Large intestine (tissue), 3 donors: ENCODE measurements at regions not wholly inside any gene's neighbourhood (a gene's known extent, or its start where the extent isn't known, plus 50 kb on each side); places are given as distances from the start of the nearest gene placed in this dataset.

Experiments used
- DNase-seq, 2 donors: peaks; one replicate each; pipeline versions ENCODE4 v3.0.0 to v3.0.0-alpha.2; 2013
- H3K27ac ChIP-seq: one replicate; pipeline ENCODE4 v1.5.1; 2013; ENCODE audit warnings: low read length
- H3K27me3 ChIP-seq: 2 replicates; pipeline ENCODE4 v1.6.1; 2013; ENCODE audit warnings: low read length; ENCODE audit not compliant: control insufficient read depth, insufficient read depth
- H3K36me3 ChIP-seq: 2 replicates; pipeline ENCODE4 v1.6.1; 2013; ENCODE audit warnings: low read length; ENCODE audit not compliant: control insufficient read depth, insufficient read depth
- H3K4me1 ChIP-seq: one replicate; pipeline ENCODE4 v1.6.1; 2013; ENCODE audit warnings: low read length; ENCODE audit not compliant: control insufficient read depth, insufficient read depth
- H3K4me3 ChIP-seq: one replicate; pipeline ENCODE4 v1.5.1; 2013; ENCODE audit warnings: low read length
- H3K9me3 ChIP-seq: one replicate; pipeline ENCODE4 v1.6.1; 2013; ENCODE audit warnings: mild to moderate bottlenecking, low read depth, low read length, moderate library complexity; ENCODE audit not compliant: control insufficient read depth
- WGBS: methylation state at CpG from one replicate; pipeline ENCODE4 v1.1.5; 2013; ENCODE audit warnings: low lambda C conversion rate; ENCODE audit not compliant: insufficient coverage; 5-methylcytosine and 5-hydroxymethylcytosine counted together

DNA sequence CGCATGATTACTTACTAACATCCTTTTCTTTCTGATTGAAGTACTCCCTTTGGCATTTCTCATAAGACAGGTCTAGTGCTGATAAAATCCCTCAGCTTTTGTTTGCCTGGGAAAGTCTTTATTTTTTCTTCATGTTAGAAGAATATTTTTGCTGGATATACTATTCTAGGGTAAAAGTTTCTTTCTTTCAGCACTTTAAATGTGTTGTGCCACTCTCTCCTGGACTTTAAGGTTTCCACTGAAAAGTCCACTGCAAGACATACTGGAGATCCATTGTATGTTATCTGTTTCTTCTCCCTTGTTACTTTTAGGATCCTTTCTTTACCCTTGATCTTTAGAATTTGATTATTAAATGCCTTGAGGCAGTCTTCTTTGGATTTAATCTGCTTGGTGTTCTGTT is 796.7 kb downstream of the UQCRFS1 start:
- Histone ChIP-seq H3K27ac (no peak overlapping the region), H3K4me1 (no peaks in the 10 kb centered on the region), H3K4me3 (no peak overlapping the region), H3K36me3 (no peaks in the 10 kb centered on the region), H3K9me3 (no peaks in the 10 kb centered on the region), H3K27me3 (no peaks in the 10 kb centered on the region)
- DNase-seq = no peak
- WGBS = 100% methylated on average over 1 of the region's 1 CpG

GRCh38 chr19:28414748-28415147 is 798.2 kb downstream of the UQCRFS1 start:
- H3K27me3 ChIP-seq = no peaks in the 10 kb centered on the region

GRCh38 chr19:28409859-28410258 is 803.1 kb downstream of the UQCRFS1 start:
- no peaks in the 10 kb centered on the region for H3K9me3 ChIP-seq
- H3K36me3 ChIP-seq = no peaks in the 10 kb centered on the region
- H3K27ac ChIP-seq = no peak overlapping the region
- DNase-seq = no peak
- no CpG with 5 or more reads among the region's 5 CpGs for WGBS
- no peaks in the 10 kb centered on the region for H3K4me1 ChIP-seq
- peaks cover 5% of the 10 kb centered on the region for H3K27me3 ChIP-seq
- H3K4me3 ChIP-seq = no peak overlapping the region

More at GRCh38 chr19:28414748-28415147, 798.2 kb downstream of the UQCRFS1 start:
- H3K4me1 ChIP-seq = no peaks in the 10 kb centered on the region
- DNase-seq = no peak
- no peaks in the 10 kb centered on the region for H3K9me3 ChIP-seq
- no peak overlapping the region for H3K27ac ChIP-seq
- no peaks in the 10 kb centered on the region for H3K36me3 ChIP-seq
- no peak overlapping the region for H3K4me3 ChIP-seq
- no CpG with 5 or more reads among the region's 3 CpGs for WGBS

DNA sequence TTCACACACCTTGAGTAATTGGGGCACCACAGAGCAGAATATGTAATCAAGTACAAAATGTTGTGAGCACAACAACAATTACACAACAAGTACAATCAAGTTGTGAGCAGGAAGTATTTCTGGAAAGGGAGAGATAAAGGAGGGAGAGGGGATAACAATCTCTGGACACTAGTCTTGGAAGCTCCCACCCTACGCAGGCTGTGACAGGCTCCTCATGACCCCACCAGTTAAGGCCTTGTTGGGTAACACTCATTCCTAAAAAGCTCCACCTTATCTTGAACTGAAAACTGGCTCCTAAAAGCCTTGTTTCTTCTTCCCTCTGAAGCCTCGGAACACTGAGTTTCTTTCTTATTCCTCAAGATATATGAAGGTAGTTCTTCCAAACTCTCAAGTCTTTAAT is 806.0 kb downstream of the UQCRFS1 start:
- WGBS = 100% methylated on average over 1 of the region's 2 CpGs
- Histone ChIP-seq H3K36me3 (no peaks in the 10 kb centered on the region), H3K27ac (no peak overlapping the region), H3K9me3 (no peaks in the 10 kb centered on the region), H3K4me3 (no peak overlapping the region), H3K4me1 (no peaks in the 10 kb centered on the region), H3K27me3 (peaks cover 5% of the 10 kb centered on the region)
- DNase-seq = no peak

- WGBS = 30% methylated on average over 2 of the region's 13 CpGs
- Histone ChIP-seq H3K27ac (no peak overlapping the region), H3K4me3 (no peak overlapping the region), H3K36me3 (no peaks in the 10 kb centered on the region), H3K9me3 (no peaks in the 10 kb centered on the region), H3K4me1 (no peaks in the 10 kb centered on the region), H3K27me3 (peaks cover 5% of the 10 kb centered on the region)
- no peak for DNase-seq
Observed at GRCh38 chr19:28405346-28405742, 807.6 kb downstream of the UQCRFS1 start.

- H3K27me3 ChIP-seq = peaks cover 5% of the 10 kb centered on the region
- H3K27ac ChIP-seq = no peak overlapping the region
- DNase-seq = no peak
- no peaks in the 10 kb centered on the region for H3K9me3 ChIP-seq
- no peak overlapping the region for H3K4me3 ChIP-seq
- WGBS = no CpG with 5 or more reads among the region's 4 CpGs
- H3K4me1 ChIP-seq = no peaks in the 10 kb centered on the region
- H3K36me3 ChIP-seq = no peaks in the 10 kb centered on the region
Observed at GRCh38 chr19:28404472-28404871, 808.5 kb downstream of the UQCRFS1 start.

DNA sequence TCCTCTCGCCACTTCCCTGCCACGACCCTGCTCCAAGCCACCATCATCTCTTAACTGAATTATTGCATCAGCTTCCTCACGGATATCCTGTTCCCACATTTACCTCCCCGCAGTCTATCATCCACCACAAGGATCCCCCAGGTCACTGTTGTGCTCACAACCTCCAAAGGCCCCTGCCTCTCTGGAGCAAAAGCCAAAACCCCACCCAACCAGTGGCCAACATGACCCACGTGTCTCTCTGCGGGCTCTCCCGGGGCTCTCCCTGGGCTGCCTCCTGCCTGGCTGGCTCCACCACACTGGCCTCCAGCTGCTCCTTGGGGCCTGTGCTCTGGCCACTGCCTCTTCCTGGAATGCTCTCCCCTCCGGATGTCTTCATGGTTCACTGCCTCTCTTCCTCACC is 809.3 kb downstream of the UQCRFS1 start:
- Histone ChIP-seq H3K9me3 (no peaks in the 10 kb centered on the region), H3K4me3 (no peak overlapping the region), H3K4me1 (no peaks in the 10 kb centered on the region), H3K36me3 (no peaks in the 10 kb centered on the region), H3K27me3 (peaks cover 5% of the 10 kb centered on the region), H3K27ac (no peak overlapping the region)
- WGBS = 82% methylated on average over 3 of the region's 8 CpGs
- DNase-seq = no peak

DNA sequence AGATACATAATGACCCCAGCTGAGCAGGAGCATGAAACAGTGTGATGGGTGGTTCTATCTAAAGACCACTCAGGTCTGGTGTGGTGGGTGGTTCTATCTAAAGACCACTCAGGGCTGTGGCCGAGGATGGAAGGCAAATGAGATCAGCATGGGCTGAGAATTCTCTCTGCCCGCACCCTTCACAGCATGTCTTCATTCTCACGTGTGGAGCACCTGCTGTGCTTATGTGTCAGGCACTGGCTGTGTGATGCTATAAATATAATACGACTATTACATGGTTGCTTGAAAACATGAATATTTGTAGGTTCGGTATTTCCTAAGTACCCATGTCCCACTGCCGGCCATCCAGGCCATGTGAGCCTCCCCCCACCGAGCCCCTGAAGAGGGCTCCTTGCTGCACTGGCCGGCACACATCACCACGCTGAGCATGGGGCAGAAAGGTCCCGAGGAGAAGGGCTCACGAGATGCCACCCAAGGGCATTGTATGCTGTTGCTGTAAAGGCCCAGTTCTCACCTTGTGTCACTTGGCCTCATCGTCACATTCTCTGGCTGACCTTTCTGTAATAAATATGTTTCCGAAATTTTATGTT is 810.2 kb downstream of the UQCRFS1 start:
- Histone ChIP-seq H3K36me3 (no peaks in the 10 kb centered on the region), H3K4me3 (no peak overlapping the region), H3K27ac (no peak overlapping the region), H3K27me3 (peaks cover 5% of the 10 kb centered on the region), H3K9me3 (no peaks in the 10 kb centered on the region), H3K4me1 (no peaks in the 10 kb centered on the region)
- DNase-seq = no peak
- WGBS = 86% methylated on average over 1 of the region's 13 CpGs

DNA sequence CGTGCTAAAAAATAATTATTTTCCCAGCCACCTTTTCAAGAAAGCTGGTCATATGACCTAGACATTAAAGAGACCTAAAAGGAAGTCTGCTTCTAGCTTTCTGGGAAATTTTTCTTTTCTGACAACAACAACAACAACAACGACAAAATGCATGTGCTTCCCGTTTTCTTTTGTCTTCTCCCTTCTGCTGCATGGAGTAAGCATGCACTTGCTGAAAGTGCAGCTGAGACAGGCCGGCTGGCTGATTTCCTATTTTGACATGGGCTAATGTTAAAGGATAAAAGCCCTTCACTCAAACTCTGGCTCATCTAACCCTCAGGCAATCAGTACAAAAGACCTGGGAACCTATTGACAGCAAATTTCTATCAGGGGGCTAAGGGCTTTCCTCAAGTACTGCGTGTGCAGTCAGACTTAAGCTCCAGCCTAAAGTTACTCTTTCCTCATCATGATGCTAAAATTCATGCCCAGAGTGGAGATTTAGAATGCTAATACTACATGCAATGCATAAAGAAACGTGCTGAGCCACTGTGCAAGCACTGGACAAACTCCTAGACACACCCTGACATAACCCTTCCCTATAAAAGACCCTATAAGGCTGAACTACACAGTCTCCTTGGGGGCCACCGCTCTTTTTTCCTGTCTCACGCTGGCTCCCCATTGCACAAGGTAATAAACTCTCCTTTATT is 811.1 kb downstream of the UQCRFS1 start:
- Histone ChIP-seq H3K36me3 (no peaks in the 10 kb centered on the region), H3K4me3 (no peak overlapping the region), H3K27me3 (peaks cover 5% of the 10 kb centered on the region), H3K4me1 (no peaks in the 10 kb centered on the region), H3K27ac (no peak overlapping the region), H3K9me3 (no peaks in the 10 kb centered on the region)
- WGBS = no CpG with 5 or more reads among the region's 8 CpGs
- DNase-seq = no peak

DNA sequence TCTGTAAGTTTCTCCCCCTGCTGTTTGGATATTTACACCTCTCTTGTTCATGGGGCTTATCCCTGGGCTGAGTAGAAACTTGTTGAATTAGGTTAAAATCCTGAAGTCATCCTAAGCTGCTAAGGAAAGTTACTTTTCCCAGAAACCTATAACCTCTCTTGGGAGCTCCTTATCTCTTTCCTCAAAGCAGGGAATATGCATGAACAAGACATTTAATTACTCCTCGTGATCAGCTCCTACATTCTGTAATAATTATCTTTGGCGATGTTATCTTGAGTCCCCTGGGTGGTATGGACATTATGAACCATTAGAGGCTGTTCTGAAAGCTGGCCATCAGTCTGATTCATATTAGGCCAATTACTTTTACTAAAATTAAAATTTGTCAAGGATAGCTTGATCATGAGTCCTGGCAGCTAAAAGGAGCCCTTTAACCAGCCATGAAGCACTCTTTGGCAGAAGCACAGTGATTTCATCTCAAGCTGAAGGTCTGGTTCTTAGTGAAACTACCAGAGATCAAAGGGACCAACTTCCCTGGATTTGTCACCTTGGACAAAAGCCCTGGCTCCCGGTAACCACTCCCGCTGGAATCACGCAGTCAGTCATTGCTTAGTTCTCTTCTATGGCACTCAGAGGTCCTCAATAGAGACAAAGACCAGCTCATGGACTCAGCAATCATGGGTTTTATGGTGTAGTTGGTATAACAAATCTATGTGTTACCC is 811.8 kb downstream of the UQCRFS1 start:
- H3K4me1 ChIP-seq = no peaks in the 10 kb centered on the region
- H3K36me3 ChIP-seq = no peaks in the 10 kb centered on the region
- no CpG with 5 or more reads among the region's 5 CpGs for WGBS
- DNase-seq = no peak
- no peak overlapping the region for H3K4me3 ChIP-seq
- peaks cover 5% of the 10 kb centered on the region for H3K27me3 ChIP-seq
- H3K27ac ChIP-seq = no peak overlapping the region
- H3K9me3 ChIP-seq = no peaks in the 10 kb centered on the region
